ENCODE measurements at regions not wholly inside any gene's neighbourhood (a gene's known extent, or its start where the extent isn't known, plus 50 kb on each side); places are given as distances from the start of the nearest gene placed in this dataset.

- Mint-ChIP-seq H3K27ac (no peak overlapping the region), H3K4me1 (no peaks in the 10 kb centered on the region), H3K27me3 (no peaks in the 10 kb centered on the region), H3K36me3 (no peaks in the 10 kb centered on the region), H3K4me3 (no peak overlapping the region), H3K9me3 (peaks cover 10% of the 10 kb centered on the region)
These were observed 289.5 kb downstream of the OMA1 start for GRCh38 chr1:58257003-58257402.

- Mint-ChIP-seq H3K9me3 (peaks cover 10% of the 10 kb centered on the region), H3K36me3 (no peaks in the 10 kb centered on the region), H3K27me3 (peaks cover under 1% of the 10 kb centered on the region), H3K4me1 (no peaks in the 10 kb centered on the region), H3K27ac (no peak overlapping the region), H3K4me3 (no peak overlapping the region)
These were observed 290.0 kb downstream of the OMA1 start for GRCh38 chr1:58256546-58256945.

GRCh38 chr1:58256041-58256440 is 290.5 kb downstream of the OMA1 start:
- Mint-ChIP-seq H3K9me3 (peaks cover 10% of the 10 kb centered on the region), H3K27ac (peak overlapping the region; percentile 25), H3K36me3 (no peaks in the 10 kb centered on the region), H3K4me3 (no peak overlapping the region), H3K4me1 (no peaks in the 10 kb centered on the region), H3K27me3 (peaks cover 6% of the 10 kb centered on the region)

GRCh38 chr1:58255192-58255591 is 291.3 kb downstream of the OMA1 start:
- Mint-ChIP-seq H3K9me3 (peaks cover 5% of the 10 kb centered on the region), H3K27me3 (peaks cover 8% of the 10 kb centered on the region), H3K4me1 (no peaks in the 10 kb centered on the region), H3K4me3 (no peak overlapping the region), H3K36me3 (no peaks in the 10 kb centered on the region), H3K27ac (no peak overlapping the region)

GRCh38 chr1:58251430-58252073 is 295.0 kb downstream of the OMA1 start:
- no peak overlapping the region for H3K27ac Mint-ChIP-seq
- H3K9me3 Mint-ChIP-seq = peaks cover 5% of the 10 kb centered on the region
- no peaks in the 10 kb centered on the region for H3K36me3 Mint-ChIP-seq
- no peak overlapping the region for H3K4me3 Mint-ChIP-seq
- peaks cover 22% of the 10 kb centered on the region for H3K27me3 Mint-ChIP-seq
- H3K4me1 Mint-ChIP-seq = peaks cover 3% of the 10 kb centered on the region

GRCh38 chr1:58250587-58250948 is 296.0 kb downstream of the OMA1 start:
- Mint-ChIP-seq H3K9me3 (peaks cover 3% of the 10 kb centered on the region), H3K36me3 (no peaks in the 10 kb centered on the region), H3K27me3 (peaks cover 24% of the 10 kb centered on the region), H3K4me1 (peaks cover 3% of the 10 kb centered on the region), H3K4me3 (no peak overlapping the region), H3K27ac (no peak overlapping the region)

GRCh38 chr1:58249737-58250586 is 296.6 kb downstream of the OMA1 start:
- H3K27me3 Mint-ChIP-seq = peaks cover 24% of the 10 kb centered on the region
- no peak overlapping the region for H3K27ac Mint-ChIP-seq

GRCh38 chr1:58249388-58249736 is 297.2 kb downstream of the OMA1 start:
- Mint-ChIP-seq H3K4me3 (no peak overlapping the region), H3K27ac (no peak overlapping the region), H3K27me3 (peaks cover 24% of the 10 kb centered on the region), H3K4me1 (peaks cover 3% of the 10 kb centered on the region), H3K36me3 (no peaks in the 10 kb centered on the region), H3K9me3 (no peaks in the 10 kb centered on the region)

More at GRCh38 chr1:58249737-58250586, 296.6 kb downstream of the OMA1 start:
- Mint-ChIP-seq H3K4me3 (no peak overlapping the region), H3K4me1 (peaks cover 3% of the 10 kb centered on the region), H3K36me3 (no peaks in the 10 kb centered on the region), H3K9me3 (no peaks in the 10 kb centered on the region)

- H3K4me3 Mint-ChIP-seq = no peak overlapping the region
- H3K4me1 Mint-ChIP-seq = peaks cover 3% of the 10 kb centered on the region
- H3K9me3 Mint-ChIP-seq = no peaks in the 10 kb centered on the region
- no peak overlapping the region for H3K27ac Mint-ChIP-seq
- no peaks in the 10 kb centered on the region for H3K36me3 Mint-ChIP-seq
- H3K27me3 Mint-ChIP-seq = peaks cover 24% of the 10 kb centered on the region
These were observed 297.7 kb downstream of the OMA1 start for GRCh38 chr1:58248791-58249190.

- Mint-ChIP-seq H3K36me3 (no peaks in the 10 kb centered on the region), H3K4me1 (peaks cover 3% of the 10 kb centered on the region), H3K4me3 (no peak overlapping the region), H3K27me3 (peaks cover 26% of the 10 kb centered on the region), H3K9me3 (no peaks in the 10 kb centered on the region), H3K27ac (no peak overlapping the region)
These were observed 298.5 kb downstream of the OMA1 start for GRCh38 chr1:58248072-58248471.

GRCh38 chr1:58246549-58246948 is 300.0 kb downstream of the OMA1 start:
- Mint-ChIP-seq H3K4me1 (peaks cover 3% of the 10 kb centered on the region), H3K27ac (no peak overlapping the region), H3K4me3 (no peak overlapping the region), H3K36me3 (no peaks in the 10 kb centered on the region), H3K27me3 (peaks cover 25% of the 10 kb centered on the region), H3K9me3 (no peaks in the 10 kb centered on the region)

GRCh38 chr1:58244872-58245271 is 301.7 kb downstream of the OMA1 start:
- H3K9me3 Mint-ChIP-seq = no peaks in the 10 kb centered on the region
- H3K36me3 Mint-ChIP-seq = no peaks in the 10 kb centered on the region
- H3K4me3 Mint-ChIP-seq = no peak overlapping the region
- peaks cover 3% of the 10 kb centered on the region for H3K4me1 Mint-ChIP-seq
- H3K27ac Mint-ChIP-seq = no peak overlapping the region
- peaks cover 18% of the 10 kb centered on the region for H3K27me3 Mint-ChIP-seq

GRCh38 chr1:58238846-58239245 is 307.7 kb downstream of the OMA1 start:
- no peaks in the 10 kb centered on the region for H3K4me1 Mint-ChIP-seq
- peaks cover 1% of the 10 kb centered on the region for H3K27me3 Mint-ChIP-seq
- H3K4me3 Mint-ChIP-seq = no peak overlapping the region
- no peaks in the 10 kb centered on the region for H3K9me3 Mint-ChIP-seq
- no peaks in the 10 kb centered on the region for H3K36me3 Mint-ChIP-seq
- H3K27ac Mint-ChIP-seq = no peak overlapping the region

- no peaks in the 10 kb centered on the region for H3K9me3 Mint-ChIP-seq
- peaks cover 2% of the 10 kb centered on the region for H3K27me3 Mint-ChIP-seq
- H3K4me3 Mint-ChIP-seq = no peak overlapping the region
- H3K4me1 Mint-ChIP-seq = no peaks in the 10 kb centered on the region
- H3K36me3 Mint-ChIP-seq = peaks cover 2% of the 10 kb centered on the region
- no peak overlapping the region for H3K27ac Mint-ChIP-seq
These were observed 312.8 kb downstream of the OMA1 start for GRCh38 chr1:58233729-58234128.

GRCh38 chr1:58231204-58231603 is 315.3 kb downstream of the OMA1 start:
- no peaks in the 10 kb centered on the region for H3K4me1 Mint-ChIP-seq
- H3K36me3 Mint-ChIP-seq = peaks cover 2% of the 10 kb centered on the region
- H3K9me3 Mint-ChIP-seq = no peaks in the 10 kb centered on the region
- no peak overlapping the region for H3K27ac Mint-ChIP-seq
- no peak overlapping the region for H3K4me3 Mint-ChIP-seq
- peaks cover 2% of the 10 kb centered on the region for H3K27me3 Mint-ChIP-seq

GRCh38 chr1:58227604-58228003 is 318.9 kb downstream of the OMA1 start:
- no peaks in the 10 kb centered on the region for H3K9me3 Mint-ChIP-seq

More at GRCh38 chr1:58227604-58228003, 318.9 kb downstream of the OMA1 start:
- Mint-ChIP-seq H3K4me3 (no peak overlapping the region), H3K27me3 (peaks cover 2% of the 10 kb centered on the region), H3K36me3 (peaks cover 2% of the 10 kb centered on the region), H3K27ac (no peak overlapping the region), H3K4me1 (no peaks in the 10 kb centered on the region)
